SU-DHL-6 (cell line): ENCODE measurements at regions not wholly inside any gene's neighbourhood (a gene's known extent, or its start where the extent isn't known, plus 50 kb on each side); places are given as distances from the start of the nearest gene placed in this dataset.

Experiments
- H2AFZ ChIP-seq: fragments of 200-600 bp; sonication (generic); 2 replicates; pipeline ENCODE4 v1.6.1; 2014; ENCODE audit warnings: low read depth, mild to moderate bottlenecking, moderate library complexity, mixed read lengths, antibody characterized with exemption, low read length; ENCODE audit not compliant: severe bottlenecking
- H3F3A ChIP-seq: fragments of 200-600 bp; shearing (Covaris generic); 2 replicates; pipeline ENCODE4 v1.6.0; 2016; ENCODE audit warnings: antibody characterized with exemption, mild to moderate bottlenecking; ENCODE audit not compliant: insufficient read depth
- H3K27ac ChIP-seq: fragments of 200-600 bp; sonication (generic); 2 replicates; pipeline ENCODE4 v1.5.1; 2016; ENCODE audit warnings: low read depth, mild to moderate bottlenecking, low read length, moderate library complexity, mixed read lengths
- H3K27me3 ChIP-seq: fragments of 200-600 bp; sonication (generic), shearing (Covaris generic); 2 replicates; pipeline ENCODE4 v1.6.0; 2014; ENCODE audit warnings: mild to moderate bottlenecking, low read length
- H3K36me3 ChIP-seq: fragments of 200-600 bp; sonication (generic); 2 replicates; pipeline ENCODE4 v1.6.1; 2014; ENCODE audit warnings: mild to moderate bottlenecking, low read length, mixed read lengths
- H3K4me2 ChIP-seq: fragments of 300-600, 200-600 bp; shearing (Covaris generic), sonication (generic); 2 replicates; pipeline ENCODE4 v1.6.0; 2014; ENCODE audit warnings: low read length, low read depth, mild to moderate bottlenecking; ENCODE audit not compliant: poor library complexity, severe bottlenecking
- H3K4me3 ChIP-seq: fragments of 200-600 bp; sonication (generic); 2 replicates; pipeline ENCODE4 v1.5.1; 2014; ENCODE audit warnings: antibody characterized with exemption, low read length, mild to moderate bottlenecking, mixed read lengths; ENCODE audit not compliant: insufficient read depth, poor library complexity, severe bottlenecking
- H3K79me2 ChIP-seq: fragments of 200-600 bp; sonication (generic); 2 replicates; pipeline ENCODE4 v1.6.1; 2014; ENCODE audit warnings: mild to moderate bottlenecking, low read length, moderate library complexity; ENCODE audit not compliant: insufficient read depth
- H3K9ac ChIP-seq: fragments of 200-600 bp; sonication (generic); 2 replicates; pipeline ENCODE4 v1.7.0; 2014; ENCODE audit warnings: mild to moderate bottlenecking, low read length
- H3K9me2 ChIP-seq: fragments of 200-600 bp; sonication (generic); replicated peaks from 2 replicates; pipeline ENCODE4 v1.6.1; 2014; ENCODE audit warnings: low read length; ENCODE audit not compliant: insufficient read depth
- H3K9me3 ChIP-seq: fragments of 200-600 bp; sonication (generic); 2 replicates; pipeline ENCODE4 v1.6.1; 2014; ENCODE audit warnings: low read length, mixed read lengths; ENCODE audit not compliant: insufficient read depth
- H4K20me1 ChIP-seq: fragments of 200-600 bp; sonication (generic); 2 replicates; pipeline ENCODE4 v1.6.1; 2014; ENCODE audit warnings: low read depth, mild to moderate bottlenecking, antibody characterized with exemption, low read length, moderate library complexity, mixed read lengths
- CTCF ChIP-seq: fragments of 200-600 bp; sonication (generic); IDR thresholded peaks from one replicate; pipeline ENCODE4 v1.5.1; 2017; ENCODE audit warnings: antibody characterized with exemption, mild to moderate bottlenecking, low read length, moderate library complexity; ENCODE audit not compliant: insufficient read depth, poor library complexity, severe bottlenecking
- EZH2phosphoT487 ChIP-seq: fragments of 200-600 bp; sonication (generic), shearing (Covaris generic); conservative IDR thresholded peaks from 2 replicates; pipeline ENCODE4 v1.6.1; 2018; ENCODE audit warnings: mild to moderate bottlenecking, antibody characterized with exemption, low read length, moderate library complexity, mixed read lengths

DNA sequence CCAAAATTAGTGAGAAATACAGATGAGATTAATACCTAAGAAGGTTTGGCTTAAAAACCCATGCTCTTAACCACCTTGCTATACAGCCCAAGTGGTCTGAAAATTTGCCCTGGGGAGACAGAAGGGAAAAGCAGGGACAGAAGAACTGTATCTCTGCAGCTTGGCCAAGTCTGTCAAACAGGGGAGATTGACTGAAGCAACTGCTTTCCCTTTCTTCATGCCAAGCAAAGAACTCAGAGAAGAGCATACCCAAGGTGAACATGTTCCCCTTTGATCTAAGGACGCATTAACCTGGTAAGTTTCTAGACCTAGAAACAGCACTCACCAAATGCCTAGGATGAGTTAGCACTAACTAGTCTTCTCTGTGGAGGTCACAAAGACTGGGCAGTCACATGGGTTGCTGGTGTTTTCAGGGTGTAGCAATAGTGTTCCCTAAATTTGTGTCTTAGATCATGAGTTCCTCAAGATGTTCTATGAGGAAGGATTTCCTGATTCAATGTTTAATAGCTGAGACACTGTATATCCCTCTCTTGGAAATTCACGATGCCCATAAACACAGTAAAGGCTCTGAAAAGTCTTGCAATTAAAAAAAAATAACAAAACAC lies 75.6 kb upstream of the GRAMD1B start:
- Histone ChIP-seq H2AFZ (no peak overlapping the region), H3K4me3 (no peak overlapping the region), H3K9me3 (no peaks in the 10 kb centered on the region), H4K20me1 (no peaks in the 10 kb centered on the region), H3K27ac (no peak overlapping the region), H3K79me2 (no peaks in the 10 kb centered on the region), H3K36me3 (no peaks in the 10 kb centered on the region), H3K9ac (no peak overlapping the region), H3F3A (no peaks in the 10 kb centered on the region), H3K27me3 (no peaks in the 10 kb centered on the region), H3K9me2 (no peaks in the 10 kb centered on the region), H3K4me2 (no peak overlapping the region)
- TF ChIP-seq EZH2phosphoT487 (no peak), CTCF (no peak)

DNA sequence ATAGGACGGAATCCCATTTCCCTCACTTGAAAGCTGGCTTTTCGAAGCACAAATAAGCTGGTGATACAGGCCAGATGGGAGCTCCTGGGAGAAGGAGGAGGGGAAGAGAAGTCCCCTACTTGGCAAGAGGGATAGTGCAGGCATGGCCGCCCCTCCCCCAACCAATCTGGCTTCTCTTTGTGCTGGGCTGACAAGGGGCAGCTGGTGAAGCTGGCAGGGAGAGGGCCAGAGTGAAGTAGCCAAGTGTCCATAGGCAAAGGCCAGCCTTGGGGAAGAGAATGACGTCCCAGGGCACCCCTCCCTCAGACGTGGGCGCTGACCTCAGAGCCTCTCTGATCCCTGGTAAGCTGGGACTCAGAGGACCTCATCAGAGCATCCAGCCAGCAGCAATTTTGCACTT lies 78.7 kb upstream of the GRAMD1B start:
- Histone ChIP-seq H3K27ac (no peak overlapping the region), H2AFZ (no peak overlapping the region), H3K27me3 (no peaks in the 10 kb centered on the region), H3K4me2 (no peak overlapping the region), H3K36me3 (no peaks in the 10 kb centered on the region), H3K9me3 (no peaks in the 10 kb centered on the region), H3K4me3 (no peak overlapping the region), H3K9me2 (no peaks in the 10 kb centered on the region), H3K79me2 (no peaks in the 10 kb centered on the region), H4K20me1 (no peaks in the 10 kb centered on the region), H3F3A (no peaks in the 10 kb centered on the region), H3K9ac (no peak overlapping the region)
- TF ChIP-seq EZH2phosphoT487 (no peak), CTCF (no peak)

- no peak overlapping the region for H3K4me3 ChIP-seq
- H2AFZ ChIP-seq = no peak overlapping the region
- H4K20me1 ChIP-seq = no peaks in the 10 kb centered on the region
- no peaks in the 10 kb centered on the region for H3K9me3 ChIP-seq
- no peaks in the 10 kb centered on the region for H3K27me3 ChIP-seq
- H3K27ac ChIP-seq = no peak overlapping the region
- no peaks in the 10 kb centered on the region for H3F3A ChIP-seq
- no peaks in the 10 kb centered on the region for H3K79me2 ChIP-seq
- no peak overlapping the region for H3K9ac ChIP-seq
- TF ChIP-seq CTCF (no peak), EZH2phosphoT487 (no peak)
- H3K4me2 ChIP-seq = no peak overlapping the region
- no peaks in the 10 kb centered on the region for H3K9me2 ChIP-seq
- no peaks in the 10 kb centered on the region for H3K36me3 ChIP-seq
Observed at GRCh38 chr11:123349382-123349781, 80.7 kb upstream of the GRAMD1B start.
